ENCODE measurements at regions not wholly inside any gene's neighbourhood (a gene's known extent, or its start where the extent isn't known, plus 50 kb on each side); places are given as distances from the start of the nearest gene placed in this dataset.

DNA sequence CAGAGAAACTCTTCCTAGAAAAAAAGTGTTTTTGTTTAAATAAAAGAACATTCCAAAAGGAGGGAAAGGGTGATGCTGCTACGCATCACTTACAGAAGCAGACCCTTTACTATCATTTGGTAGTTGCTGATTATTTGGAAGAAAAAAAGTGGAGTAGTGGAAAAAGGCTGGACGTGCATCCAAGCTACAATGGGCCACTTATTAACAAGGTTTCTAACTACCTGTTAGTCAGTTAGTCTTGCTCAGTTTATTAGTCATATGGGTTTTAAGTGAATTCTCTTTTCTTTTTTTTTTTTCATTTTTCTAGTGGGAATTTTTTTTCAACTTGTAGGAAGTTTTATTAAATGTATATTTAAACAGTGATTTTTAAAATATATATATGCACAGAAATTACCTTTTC is 866.0 kb downstream of the MCTP2 start:
- no peak for ATAC-seq
- POLR2A ChIA-PET, result interaction anchor here (0.6 kb wide), 1 partner anchor 291 kb away, joined by 3 read pairs; no protein-coding TSS in a partner anchor
- Mint-ChIP-seq H3K4me1 (ENCODE audit: low read depth) (no peaks in the 10 kb centered on the region), H3K4me3 (no peak overlapping the region), H3K27me3 (no peaks in the 10 kb centered on the region), H3K27ac (no peak overlapping the region), H3K36me3 (ENCODE audit: low read depth) (no peaks in the 10 kb centered on the region), H3K9me3 (no peaks in the 10 kb centered on the region)
- intact Hi-C loops (cut with micrococcal nuclease), result no loop called here
- no peak for DNase-seq
- CTCF ChIA-PET, result no interaction called here
- TF ChIP-seq, protein P1, sequence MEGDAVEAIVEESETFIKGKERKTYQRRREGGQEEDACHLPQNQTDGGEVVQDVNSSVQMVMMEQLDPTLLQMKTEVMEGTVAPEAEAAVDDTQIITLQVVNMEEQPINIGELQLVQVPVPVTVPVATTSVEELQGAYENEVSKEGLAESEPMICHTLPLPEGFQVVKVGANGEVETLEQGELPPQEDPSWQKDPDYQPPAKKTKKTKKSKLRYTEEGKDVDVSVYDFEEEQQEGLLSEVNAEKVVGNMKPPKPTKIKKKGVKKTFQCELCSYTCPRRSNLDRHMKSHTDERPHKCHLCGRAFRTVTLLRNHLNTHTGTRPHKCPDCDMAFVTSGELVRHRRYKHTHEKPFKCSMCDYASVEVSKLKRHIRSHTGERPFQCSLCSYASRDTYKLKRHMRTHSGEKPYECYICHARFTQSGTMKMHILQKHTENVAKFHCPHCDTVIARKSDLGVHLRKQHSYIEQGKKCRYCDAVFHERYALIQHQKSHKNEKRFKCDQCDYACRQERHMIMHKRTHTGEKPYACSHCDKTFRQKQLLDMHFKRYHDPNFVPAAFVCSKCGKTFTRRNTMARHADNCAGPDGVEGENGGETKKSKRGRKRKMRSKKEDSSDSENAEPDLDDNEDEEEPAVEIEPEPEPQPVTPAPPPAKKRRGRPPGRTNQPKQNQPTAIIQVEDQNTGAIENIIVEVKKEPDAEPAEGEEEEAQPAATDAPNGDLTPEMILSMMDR (IDR thresholded peaks at IDR 0.05), result no peak

DNA sequence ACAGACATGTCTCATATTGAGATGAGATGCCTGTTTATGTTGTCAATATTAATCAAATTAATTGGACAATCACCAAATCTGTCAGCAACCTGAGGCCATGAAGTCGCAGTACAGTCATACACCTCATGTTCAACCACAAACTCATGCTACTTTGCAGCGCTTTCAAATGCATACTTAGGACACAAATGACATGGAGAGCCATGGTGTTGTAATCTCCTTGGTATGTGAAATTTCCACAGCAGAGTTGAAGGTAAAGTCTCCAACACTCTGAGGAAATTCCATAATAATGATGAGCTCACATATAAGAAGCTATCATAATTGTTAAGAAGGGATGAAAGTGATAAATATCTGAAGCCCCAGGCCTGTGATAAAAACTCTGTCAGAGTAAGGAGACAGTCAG is 873.9 kb downstream of the MCTP2 start:
- Mint-ChIP-seq H3K27ac (no peak overlapping the region), H3K9me3 (no peaks in the 10 kb centered on the region)
- POLR2A ChIA-PET, result no interaction called here

DNA sequence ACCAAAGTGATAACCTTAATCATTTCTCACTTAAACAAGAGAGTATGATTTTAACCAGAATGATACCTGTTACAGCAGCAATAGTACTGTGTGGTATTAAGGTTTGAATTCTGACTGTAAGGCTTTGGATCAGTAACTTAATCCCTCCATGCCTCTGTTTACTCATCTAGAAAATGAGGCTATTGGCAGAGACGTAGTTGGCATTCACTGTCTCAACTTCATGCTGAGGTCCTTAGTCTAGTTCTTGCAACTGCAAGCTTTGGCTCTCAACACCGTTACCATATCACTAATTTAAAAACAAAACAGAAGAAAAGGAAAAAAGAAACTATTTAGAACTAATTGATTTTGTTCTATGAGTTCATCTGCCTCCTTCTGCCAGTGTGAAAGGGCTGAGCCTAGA is 875.4 kb downstream of the MCTP2 start:
- no peak overlapping the region for H3K27ac Mint-ChIP-seq
- CTCF ChIA-PET, result no interaction called here
- no peaks in the 10 kb centered on the region for H3K4me1 Mint-ChIP-seq (ENCODE audit: low read depth)
- no peak for DNase-seq
- intact Hi-C loops (cut with micrococcal nuclease), result no loop called here
- no peak overlapping the region for H3K4me3 Mint-ChIP-seq
- no peaks in the 10 kb centered on the region for H3K27me3 Mint-ChIP-seq
- TF ChIP-seq, protein P1 (IDR thresholded peaks at IDR 0.05), result no peak
- POLR2A ChIA-PET, result interaction anchor here (0.6 kb wide), 1 partner anchor 85 kb away, joined by 3 read pairs; no protein-coding TSS in a partner anchor
- no peaks in the 10 kb centered on the region for H3K36me3 Mint-ChIP-seq (ENCODE audit: low read depth)
- H3K9me3 Mint-ChIP-seq, result no peaks in the 10 kb centered on the region
- no peak for ATAC-seq

More for the DNA sequence above, 873.9 kb downstream of the MCTP2 start:
- no peak overlapping the region for H3K4me3 Mint-ChIP-seq
- no peak for ATAC-seq
- H3K4me1 Mint-ChIP-seq (ENCODE audit: low read depth), result no peaks in the 10 kb centered on the region
- H3K27me3 Mint-ChIP-seq, result no peaks in the 10 kb centered on the region
- H3K36me3 Mint-ChIP-seq (ENCODE audit: low read depth), result no peaks in the 10 kb centered on the region
- no peak for DNase-seq
- TF ChIP-seq, protein P1 (IDR thresholded peaks at IDR 0.05), result no peak
- CTCF ChIA-PET, result no interaction called here
- intact Hi-C loops (cut with micrococcal nuclease), result no loop called here

DNA sequence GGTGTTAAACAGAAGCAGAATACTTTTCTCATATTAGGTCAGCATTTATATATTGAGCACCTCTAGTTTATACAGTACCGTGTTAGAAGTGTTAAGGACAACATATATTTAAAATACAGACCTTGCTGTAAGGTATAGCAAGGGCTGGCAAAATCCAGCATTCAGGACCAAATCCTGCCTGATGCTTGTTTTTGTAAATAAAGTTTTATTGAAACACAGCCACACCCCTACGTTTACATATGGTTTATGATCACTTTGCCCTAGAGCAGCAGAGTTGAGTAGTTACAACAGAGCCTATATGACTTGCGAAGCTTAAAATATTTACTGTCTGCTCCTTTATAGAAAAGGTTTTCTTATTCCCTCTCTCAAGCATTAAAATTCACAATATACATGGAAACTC is 877.3 kb downstream of the MCTP2 start:
- no peak for ATAC-seq
- TF ChIP-seq, protein P1 (IDR thresholded peaks at IDR 0.05), result no peak
- H3K36me3 Mint-ChIP-seq (ENCODE audit: low read depth), result no peaks in the 10 kb centered on the region

DNA sequence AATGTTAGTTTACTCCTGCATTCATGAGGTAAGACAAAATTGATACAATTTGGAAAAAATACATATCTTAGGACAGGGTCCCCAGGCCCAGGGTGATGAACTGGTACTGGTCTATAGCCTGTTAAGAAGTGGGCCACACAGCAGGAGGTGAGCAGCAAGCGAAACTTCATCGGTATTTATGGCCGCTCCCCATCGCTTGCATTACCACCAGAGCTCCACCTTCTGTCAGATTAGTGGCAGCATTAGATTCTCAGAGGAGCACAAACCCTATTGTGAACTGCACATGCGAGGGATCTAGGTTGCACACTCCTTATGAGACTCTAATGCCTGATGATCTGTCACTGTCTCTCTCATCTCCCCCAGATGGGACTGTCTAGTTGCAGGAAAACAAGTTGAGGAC is 880.6 kb downstream of the MCTP2 start:
- CTCF ChIA-PET, result no interaction called here
- intact Hi-C loops (cut with micrococcal nuclease), result no loop called here
- TF ChIP-seq, protein P1 (IDR thresholded peaks at IDR 0.05), result no peak
- no peak for DNase-seq
- no peak overlapping the region for H3K4me3 Mint-ChIP-seq
- POLR2A ChIA-PET, result no interaction called here
- no peaks in the 10 kb centered on the region for H3K36me3 Mint-ChIP-seq (ENCODE audit: low read depth)
- no peak for ATAC-seq
- no peaks in the 10 kb centered on the region for H3K4me1 Mint-ChIP-seq (ENCODE audit: low read depth)
- H3K9me3 Mint-ChIP-seq, result no peaks in the 10 kb centered on the region
- no peak overlapping the region for H3K27ac Mint-ChIP-seq
- H3K27me3 Mint-ChIP-seq, result no peaks in the 10 kb centered on the region

More for the DNA sequence above, 877.3 kb downstream of the MCTP2 start:
- POLR2A ChIA-PET, result no interaction called here
- CTCF ChIA-PET, result no interaction called here
- no peak overlapping the region for H3K27ac Mint-ChIP-seq
- DNase-seq, result no peak
- no peaks in the 10 kb centered on the region for H3K9me3 Mint-ChIP-seq
- no peaks in the 10 kb centered on the region for H3K4me1 Mint-ChIP-seq (ENCODE audit: low read depth)
- H3K4me3 Mint-ChIP-seq, result no peak overlapping the region
- intact Hi-C loops (cut with micrococcal nuclease), result no loop called here
- no peaks in the 10 kb centered on the region for H3K27me3 Mint-ChIP-seq

Data from activated CD8-positive, alpha-beta T cell treated with anti-CD3 and anti-CD28 coated beads for 36 hours (primary cell).